ENCODE measurements at regions not wholly inside any gene's neighbourhood (a gene's known extent, or its start where the extent isn't known, plus 50 kb on each side); places are given as distances from the start of the nearest gene placed in this dataset.

DNA sequence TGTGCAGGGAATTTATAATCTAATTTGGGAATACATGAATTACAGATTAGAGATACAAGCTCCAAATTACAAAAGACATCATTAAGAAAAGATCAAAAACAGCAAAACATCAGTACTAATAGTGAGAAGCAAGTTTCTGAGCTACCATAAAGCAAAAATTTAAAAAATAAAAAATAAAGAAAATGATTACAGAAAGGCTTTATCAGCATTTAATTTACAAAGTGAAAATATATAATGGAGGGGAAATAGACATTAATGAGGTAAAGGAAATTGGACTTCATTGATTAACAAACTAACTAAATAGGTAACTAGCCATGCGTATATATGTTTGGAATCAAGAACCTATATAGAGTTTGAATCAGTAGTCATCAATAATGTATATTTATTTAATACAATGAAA, 712.9 kb upstream of the DDX18 start:
- no peak overlapping the region for H3K4me2 ChIP-seq (ENCODE audit: insufficient read depth in 1 of 2, low read depth in 2 of 2, low read length in 2 of 2)
- H3K36me3 ChIP-seq (ENCODE audit: control insufficient read depth in 2 of 4, insufficient read depth in 4 of 4, low read length in 3 of 4): no peaks in the 10 kb centered on the region
- no peak overlapping the region for H3K56ac ChIP-seq (replicated peaks; ENCODE audit: insufficient read length, low read depth, low read length)
- no peak overlapping the region for H3K4me3 ChIP-seq (ENCODE audit: extremely low read depth in 1 of 4, insufficient read depth in 2 of 4, low read depth in 3 of 4, low read length in 4 of 4)
- no peak for DNase-seq (ENCODE audit: low read depth in 1 of 2, low spot score in 2 of 2)
- no peak overlapping the region for H3K4ac ChIP-seq (replicated peaks; ENCODE audit: insufficient read length, low read depth, low read length)
- no peaks in the 10 kb centered on the region for H3K9me3 ChIP-seq (ENCODE audit: insufficient read depth in 2 of 2, low read depth in 1 of 2, low read length in 1 of 2)
- no peak overlapping the region for H4K91ac ChIP-seq (replicated peaks; ENCODE audit: insufficient read length, low read length)
- ChIA-PET POLR2A (ENCODE audit: partially characterized antibody) (no interaction called here), CTCF (ENCODE audit: partially characterized antibody) (interaction anchor here (0.8 kb wide), 1 partner anchor 222 kb away, joined by 3 read pairs; no protein-coding TSS in a partner anchor)
- H2BK15ac ChIP-seq (ENCODE audit: low read length): no peak overlapping the region
- no peak overlapping the region for H2BK5ac ChIP-seq (ENCODE audit: low read depth, low read length)
- no peaks in the 10 kb centered on the region for H3K27me3 ChIP-seq (replicated peaks in 1 of 4; ENCODE audit: control insufficient read depth in 3 of 4, extremely low read depth in 1 of 4, insufficient read depth in 3 of 4, low read length in 3 of 4)
- H3K14ac ChIP-seq (ENCODE audit: insufficient read length): no peak overlapping the region
- H4K8ac ChIP-seq (ENCODE audit: extremely low read depth, insufficient read depth, low read length): no peak overlapping the region
- 97% methylated on average over 1 of the region's 1 CpG; no CpG with 5 or more reads in 1 of the 2 experiments for WGBS, 2 experiments (ENCODE audit: extremely low coverage in 1 of 2, insufficient coverage in 1 of 2, insufficient read length in 1 of 2, insufficient replicate concordance in 2 of 2, low coverage in 1 of 2, low lambda C conversion rate in 2 of 2, missing lambda C conversion rate in 1 of 2)
- H2AFZ ChIP-seq (ENCODE audit: low read length): no peak overlapping the region
- no peak for FAIRE-seq
- no peak overlapping the region for H3K27ac ChIP-seq (ENCODE audit: low read depth, low read length)
- H3K79me1 ChIP-seq (ENCODE audit: low read depth, low read length): no peaks in the 10 kb centered on the region
- no peak overlapping the region for H2AK5ac ChIP-seq (ENCODE audit: low read depth, low read length)
- H3K4me1 ChIP-seq (replicated peaks in 1 of 4; ENCODE audit: control insufficient read depth in 3 of 4, insufficient read depth in 4 of 4, low read length in 3 of 4): no peaks in the 10 kb centered on the region
- no peak overlapping the region for H2BK12ac ChIP-seq (ENCODE audit: low read depth, low read length)
- H3K9ac ChIP-seq (replicated peaks in 1 of 4; ENCODE audit: extremely low read depth in 1 of 4, low read depth in 3 of 4, low read length in 3 of 4): no peak overlapping the region
- H3K79me2 ChIP-seq (ENCODE audit: control insufficient read depth in 1 of 2, insufficient read depth in 2 of 2, low read length in 2 of 2): no peaks in the 10 kb centered on the region
- H3K18ac ChIP-seq (ENCODE audit: extremely low read depth, low read length): no peak overlapping the region
- H3K23me2 ChIP-seq (ENCODE audit: low read depth, low read length): no peaks in the 10 kb centered on the region
- H4K20me1 ChIP-seq (replicated peaks in 1 of 2; ENCODE audit: control insufficient read depth in 1 of 2, insufficient read depth in 2 of 2, low read length in 2 of 2): no peaks in the 10 kb centered on the region
- H4K5ac ChIP-seq (ENCODE audit: insufficient read length, low read depth, low read length): no peak overlapping the region
- H3K23ac ChIP-seq (ENCODE audit: insufficient read length): no peak overlapping the region
- no peak overlapping the region for H2BK120ac ChIP-seq (replicated peaks; ENCODE audit: low read depth, low read length)
- no peak overlapping the region for H2BK20ac ChIP-seq (ENCODE audit: low read length)
- TF ChIP-seq, protein P1, sequence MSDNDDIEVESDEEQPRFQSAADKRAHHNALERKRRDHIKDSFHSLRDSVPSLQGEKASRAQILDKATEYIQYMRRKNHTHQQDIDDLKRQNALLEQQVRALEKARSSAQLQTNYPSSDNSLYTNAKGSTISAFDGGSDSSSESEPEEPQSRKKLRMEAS (IDR thresholded peaks at IDR 0.05): no peak
- no peak for TF ChIP-seq TBP (IDR thresholded peaks at IDR 0.05; ENCODE audit: low read depth, low read length)
- no peak for TF ChIP-seq SAP30 (IDR thresholded peaks at IDR 0.05; ENCODE audit: insufficient read depth, insufficient replicate concordance, low read length)
- no peak for TF ChIP-seq EP300 (IDR thresholded peaks at IDR 0.05; ENCODE audit: borderline replicate concordance in 1 of 2, low read depth in 2 of 2, low read length in 2 of 2)
- no peak for TF ChIP-seq SP1 (IDR thresholded peaks at IDR 0.05; ENCODE audit: low read depth, low read length)
- no peak for TF ChIP-seq KDM5A (IDR thresholded peaks at IDR 0.05; ENCODE audit: low read length)
- no peak for TF ChIP-seq NRF1 (IDR thresholded peaks at IDR 0.05; ENCODE audit: low read depth, low read length)
- TF ChIP-seq RFX5 (IDR thresholded peaks at IDR 0.05; ENCODE audit: borderline replicate concordance, low read depth, low read length): no peak
- no peak for TF ChIP-seq CTBP2 (IDR thresholded peaks at IDR 0.05; ENCODE audit: borderline replicate concordance, insufficient read depth, insufficient read length, low read length)
- TF ChIP-seq CHD2 (IDR thresholded peaks at IDR 0.05; ENCODE audit: low read length): no peak
- TF ChIP-seq ZNF274 (IDR thresholded peaks at IDR 0.05; ENCODE audit: borderline replicate concordance, extremely low read depth, low read length): no peak
- TF ChIP-seq GABPA (IDR thresholded peaks at IDR 0.05; ENCODE audit: borderline replicate concordance, insufficient read depth, low read length): no peak
- TF ChIP-seq EZH2 (IDR thresholded peaks at IDR 0.05; ENCODE audit: low read depth, low read length, severe bottlenecking): no peak
- TF ChIP-seq, protein P2, sequence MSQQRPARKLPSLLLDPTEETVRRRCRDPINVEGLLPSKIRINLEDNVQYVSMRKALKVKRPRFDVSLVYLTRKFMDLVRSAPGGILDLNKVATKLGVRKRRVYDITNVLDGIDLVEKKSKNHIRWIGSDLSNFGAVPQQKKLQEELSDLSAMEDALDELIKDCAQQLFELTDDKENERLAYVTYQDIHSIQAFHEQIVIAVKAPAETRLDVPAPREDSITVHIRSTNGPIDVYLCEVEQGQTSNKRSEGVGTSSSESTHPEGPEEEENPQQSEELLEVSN (IDR thresholded peaks at IDR 0.05): no peak
